ENCODE measurements at regions not wholly inside any gene's neighbourhood (a gene's known extent, or its start where the extent isn't known, plus 50 kb on each side); places are given as distances from the start of the nearest gene placed in this dataset.

GRCh38 chr12:24083838-24084237 is 134.4 kb upstream of the SOX5 start:
- Histone ChIP-seq H2BK120ac (ENCODE audit: insufficient read depth, low read length, poor library complexity) (no peak overlapping the region), H2BK5ac (ENCODE audit: low read depth, low read length, poor library complexity) (no peak overlapping the region), H3K36me3 (ENCODE audit: control insufficient read depth in 1 of 2, insufficient read depth in 2 of 2, low read length in 2 of 2) (no peaks in the 10 kb centered on the region), H3K18ac (ENCODE audit: low read length) (no peak overlapping the region), H3K27me3 (ENCODE audit: insufficient read depth, low read length) (no peaks in the 10 kb centered on the region), H3K4ac (ENCODE audit: low read depth, low read length) (no peak overlapping the region), H3K4me1 (ENCODE audit: control insufficient read depth in 1 of 2, insufficient read depth in 2 of 2, low read length in 2 of 2) (no peaks in the 10 kb centered on the region), H4K8ac (ENCODE audit: low read depth, low read length) (no peak overlapping the region), H3K23ac (ENCODE audit: low read length) (no peak overlapping the region), H3K9ac (ENCODE audit: low read length) (no peak overlapping the region), H2BK12ac (ENCODE audit: low read length) (no peak overlapping the region), H3K4me3 (ENCODE audit: low read depth, low read length) (no peak overlapping the region), H3K27ac (ENCODE audit: low read depth, low read length) (no peak overlapping the region), H3K4me2 (ENCODE audit: low read length) (no peak overlapping the region), H4K91ac (ENCODE audit: low read depth, low read length) (no peak overlapping the region), H3K9me3 (ENCODE audit: insufficient read depth, low read depth, low read length) (no peaks in the 10 kb centered on the region), H2AK5ac (ENCODE audit: low read length) (no peak overlapping the region), H3K14ac (ENCODE audit: low read length) (no peak overlapping the region), H2AFZ (ENCODE audit: insufficient read depth, low read length, poor library complexity) (no peak overlapping the region), H3K79me2 (ENCODE audit: control insufficient read depth, insufficient read depth, low read length, poor library complexity) (no peaks in the 10 kb centered on the region), H4K12ac (ENCODE audit: low read depth, low read length) (no peak overlapping the region), H3K79me1 (ENCODE audit: low read length) (no peaks in the 10 kb centered on the region)
- no peak for DNase-seq
- WGBS (ENCODE audit: extremely low coverage, insufficient coverage, insufficient read length): no CpG with 5 or more reads among the region's 3 CpGs

DNA sequence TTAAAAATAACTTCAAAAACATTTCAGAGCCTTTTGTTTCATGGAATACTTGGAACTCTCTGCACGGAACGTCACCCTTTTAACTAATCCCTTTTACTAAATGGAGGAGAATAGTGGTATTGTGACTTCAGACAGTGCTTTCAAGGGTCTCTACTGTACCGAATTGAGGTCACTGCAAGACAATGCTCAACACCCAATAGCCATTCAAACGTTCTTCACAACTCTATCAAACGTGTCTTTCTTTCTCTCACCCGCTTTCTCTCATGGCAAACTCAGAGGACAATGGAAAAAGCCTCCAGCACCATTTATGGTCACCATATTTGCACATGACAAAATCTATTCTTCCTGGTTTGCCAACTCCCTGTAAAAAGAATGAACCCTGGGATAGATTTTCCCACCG is 132.1 kb upstream of the SOX5 start:
- H3K4ac ChIP-seq (ENCODE audit: low read depth, low read length): no peak overlapping the region
- no peaks in the 10 kb centered on the region for H3K9me3 ChIP-seq (ENCODE audit: insufficient read depth, low read depth, low read length)
- no CpG with 5 or more reads among the region's 7 CpGs for WGBS (ENCODE audit: extremely low coverage, insufficient coverage, insufficient read length)
- H3K27ac ChIP-seq (ENCODE audit: low read depth, low read length): no peak overlapping the region
- no peak overlapping the region for H4K8ac ChIP-seq (ENCODE audit: low read depth, low read length)
- no peak overlapping the region for H2AFZ ChIP-seq (ENCODE audit: insufficient read depth, low read length, poor library complexity)
- H2AK5ac ChIP-seq (ENCODE audit: low read length): no peak overlapping the region
- no peak for DNase-seq
- no peak overlapping the region for H4K91ac ChIP-seq (ENCODE audit: low read depth, low read length)
- no peak overlapping the region for H3K14ac ChIP-seq (ENCODE audit: low read length)
- H2BK12ac ChIP-seq (ENCODE audit: low read length): no peak overlapping the region
- H4K12ac ChIP-seq (ENCODE audit: low read depth, low read length): no peak overlapping the region
- H3K79me2 ChIP-seq (ENCODE audit: control insufficient read depth, insufficient read depth, low read length, poor library complexity): no peaks in the 10 kb centered on the region
- H3K36me3 ChIP-seq (ENCODE audit: control insufficient read depth in 1 of 2, insufficient read depth in 2 of 2, low read length in 2 of 2): no peaks in the 10 kb centered on the region
- H2BK120ac ChIP-seq (ENCODE audit: insufficient read depth, low read length, poor library complexity): no peak overlapping the region
- H3K9ac ChIP-seq (ENCODE audit: low read length): no peak overlapping the region
- H3K4me3 ChIP-seq (ENCODE audit: low read depth, low read length): no peak overlapping the region
- no peak overlapping the region for H3K18ac ChIP-seq (ENCODE audit: low read length)
- no peak overlapping the region for H2BK5ac ChIP-seq (ENCODE audit: low read depth, low read length, poor library complexity)
- no peaks in the 10 kb centered on the region for H3K27me3 ChIP-seq (ENCODE audit: insufficient read depth, low read length)
- no peak overlapping the region for H3K23ac ChIP-seq (ENCODE audit: low read length)
- no peak overlapping the region for H3K4me2 ChIP-seq (ENCODE audit: low read length)
- no peaks in the 10 kb centered on the region for H3K4me1 ChIP-seq (ENCODE audit: control insufficient read depth in 1 of 2, insufficient read depth in 2 of 2, low read length in 2 of 2)
- peaks cover 1% of the 10 kb centered on the region for H3K79me1 ChIP-seq (ENCODE audit: low read length)

GRCh38 chr12:24081092-24081529 is 131.6 kb upstream of the SOX5 start:
- WGBS (ENCODE audit: extremely low coverage, insufficient coverage, insufficient read length): no CpG with 5 or more reads among the region's 4 CpGs
- Histone ChIP-seq H3K4me2 (ENCODE audit: low read length) (no peak overlapping the region), H4K91ac (ENCODE audit: low read depth, low read length) (no peak overlapping the region), H3K9me3 (ENCODE audit: insufficient read depth, low read depth, low read length) (no peaks in the 10 kb centered on the region), H3K27me3 (ENCODE audit: insufficient read depth, low read length) (no peaks in the 10 kb centered on the region), H3K18ac (ENCODE audit: low read length) (no peak overlapping the region), H3K4me1 (ENCODE audit: control insufficient read depth in 1 of 2, insufficient read depth in 2 of 2, low read length in 2 of 2) (no peaks in the 10 kb centered on the region), H2BK12ac (ENCODE audit: low read length) (no peak overlapping the region), H3K27ac (ENCODE audit: low read depth, low read length) (no peak overlapping the region), H2AK5ac (ENCODE audit: low read length) (no peak overlapping the region), H3K4me3 (ENCODE audit: low read depth, low read length) (no peak overlapping the region), H3K79me2 (ENCODE audit: control insufficient read depth, insufficient read depth, low read length, poor library complexity) (no peaks in the 10 kb centered on the region), H3K4ac (ENCODE audit: low read depth, low read length) (no peak overlapping the region), H2AFZ (ENCODE audit: insufficient read depth, low read length, poor library complexity) (no peak overlapping the region), H2BK120ac (ENCODE audit: insufficient read depth, low read length, poor library complexity) (no peak overlapping the region), H3K23ac (ENCODE audit: low read length) (no peak overlapping the region), H3K9ac (ENCODE audit: low read length) (no peak overlapping the region), H4K12ac (ENCODE audit: low read depth, low read length) (no peak overlapping the region), H3K79me1 (ENCODE audit: low read length) (peaks cover 1% of the 10 kb centered on the region), H3K14ac (ENCODE audit: low read length) (no peak overlapping the region), H3K36me3 (ENCODE audit: control insufficient read depth in 1 of 2, insufficient read depth in 2 of 2, low read length in 2 of 2) (no peaks in the 10 kb centered on the region), H4K8ac (ENCODE audit: low read depth, low read length) (no peak overlapping the region), H2BK5ac (ENCODE audit: low read depth, low read length, poor library complexity) (no peak overlapping the region)
- DNase-seq: no peak

DNA sequence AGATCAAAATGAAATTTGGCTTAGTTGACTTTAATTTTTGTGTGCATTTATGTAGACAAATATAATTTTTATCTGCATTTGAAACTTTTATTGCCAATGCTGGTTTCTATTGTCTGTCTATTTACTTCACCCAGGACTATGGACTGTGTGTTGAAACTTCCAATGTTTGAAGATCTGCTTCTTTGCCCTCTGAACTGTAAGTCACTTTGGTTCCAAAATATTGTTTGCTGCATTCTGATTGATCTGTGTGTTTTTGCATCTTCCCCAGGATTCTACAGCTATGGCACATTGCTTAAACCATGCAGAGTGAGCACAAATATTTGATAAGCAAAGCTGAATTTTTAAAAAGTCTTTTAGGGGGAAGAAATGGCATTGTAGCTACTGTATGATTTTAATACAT is 131.0 kb upstream of the SOX5 start:
- H3K79me1 ChIP-seq (ENCODE audit: low read length): peaks cover 1% of the 10 kb centered on the region
- H3K23ac ChIP-seq (ENCODE audit: low read length): no peak overlapping the region
- no peak for DNase-seq
- H3K4me2 ChIP-seq (ENCODE audit: low read length): no peak overlapping the region
- no peak overlapping the region for H4K8ac ChIP-seq (ENCODE audit: low read depth, low read length)
- no peaks in the 10 kb centered on the region for H3K36me3 ChIP-seq (ENCODE audit: control insufficient read depth in 1 of 2, insufficient read depth in 2 of 2, low read length in 2 of 2)
- no peak overlapping the region for H3K9ac ChIP-seq (ENCODE audit: low read length)
- no peak overlapping the region for H4K12ac ChIP-seq (ENCODE audit: low read depth, low read length)
- no peak overlapping the region for H2BK120ac ChIP-seq (ENCODE audit: insufficient read depth, low read length, poor library complexity)
- H3K4me1 ChIP-seq (ENCODE audit: control insufficient read depth in 1 of 2, insufficient read depth in 2 of 2, low read length in 2 of 2): no peaks in the 10 kb centered on the region
- no peaks in the 10 kb centered on the region for H3K9me3 ChIP-seq (ENCODE audit: insufficient read depth, low read depth, low read length)
- H3K27me3 ChIP-seq (ENCODE audit: insufficient read depth, low read length): no peaks in the 10 kb centered on the region
- no peak overlapping the region for H4K91ac ChIP-seq (ENCODE audit: low read depth, low read length)
- no peak overlapping the region for H3K18ac ChIP-seq (ENCODE audit: low read length)
- no peak overlapping the region for H2AFZ ChIP-seq (ENCODE audit: insufficient read depth, low read length, poor library complexity)
- no peaks in the 10 kb centered on the region for H3K79me2 ChIP-seq (ENCODE audit: control insufficient read depth, insufficient read depth, low read length, poor library complexity)
- no peak overlapping the region for H3K4me3 ChIP-seq (ENCODE audit: low read depth, low read length)
- no peak overlapping the region for H3K27ac ChIP-seq (ENCODE audit: low read depth, low read length)
- no peak overlapping the region for H2AK5ac ChIP-seq (ENCODE audit: low read length)
- no peak overlapping the region for H2BK5ac ChIP-seq (ENCODE audit: low read depth, low read length, poor library complexity)
- no peak overlapping the region for H3K14ac ChIP-seq (ENCODE audit: low read length)
- H3K4ac ChIP-seq (ENCODE audit: low read depth, low read length): no peak overlapping the region
- no peak overlapping the region for H2BK12ac ChIP-seq (ENCODE audit: low read length)

Data from trophoblast cell (in vitro differentiated cells and primary cell).